Loucy (cell line): ENCODE measurements at regions not wholly inside any gene's neighbourhood (a gene's known extent, or its start where the extent isn't known, plus 50 kb on each side); places are given as distances from the start of the nearest gene placed in this dataset.

Source experiments
- CTCF ChIP-seq: fragments of 200-600 bp; sonication (generic); conservative IDR thresholded peaks from 2 replicates; pipeline ENCODE4 v1.5.1; 2014; ENCODE audit warnings: mild to moderate bottlenecking, antibody characterized with exemption, low read length
- EZH2phosphoT487 ChIP-seq: fragments of 200-600 bp; IDR thresholded peaks from 2 replicates; pipeline ENCODE4 v1.6.1; 2018; ENCODE audit warnings: antibody characterized with exemption, mild to moderate bottlenecking, moderate library complexity, borderline replicate concordance

GRCh38 chr14:54322246-54322645 lies 74.6 kb upstream of the CDKN3 start:
- no peak for TF ChIP-seq CTCF
- TF ChIP-seq EZH2phosphoT487 = no peak
